HepG2 (cell line): ENCODE measurements at regions not wholly inside any gene's neighbourhood (a gene's known extent, or its start where the extent isn't known, plus 50 kb on each side); places are given as distances from the start of the nearest gene placed in this dataset.

ENCODE experiments used
- ATAC-seq: fragments of 200-7000 bp; cut with Tn5 transposase; 3 replicates; pipeline ENCODE4 v1.9.1; 2020; ENCODE audit warnings: mild to moderate bottlenecking, moderate library complexity
- BruUV-seq: library from RNA; stranded (reverse); fragments of 400-500 nt; replicated peaks from 2 replicates; lab custom pipeline; 2021; lab: Mats Ljungman, UMichigan
- CTCF ChIA-PET: fragments of 300-600 bp; formaldehyde crosslinking; extraction: SDS; loops from one replicate; lab custom pipeline; 2021; ENCODE audit warnings: low total read pairs, inconsistent platforms, low intra/inter-chr PET ratio; lab: Yijun Ruan, JAX
- POLR2A ChIA-PET: fragments of 350-600 bp; sonication (Branson Sonifier 250); formaldehyde crosslinking; loops from one replicate; lab custom pipeline; 2020; ENCODE audit warnings: antibody characterized with exemption, inconsistent platforms; lab: Yijun Ruan, JAX
- DNase-seq: peaks from one replicate; pipeline ENCODE4 v3.0.0-alpha.2; 2015; ENCODE audit warnings: low spot score
- FAIRE-seq: peaks from 3 replicates; lab custom pipeline; 2011; peaks lifted over from hg19 to GRCh38; lab: Jason Lieb, UNC
- H2AFZ ChIP-seq: one replicate; pipeline ENCODE4 v1.6.1; 2011; ENCODE audit warnings: low read length, inconsistent platforms
- H3K27ac ChIP-seq: fragments of 300-600 bp; 3 replicates; pipeline ENCODE4 v1.8.0; 2011; ENCODE audit warnings: mixed run types, mild to moderate bottlenecking, mixed read lengths, low read length, inconsistent platforms; ENCODE audit not compliant: insufficient read depth; ENCODE audit errors: extremely low read length
- H3K27me3 ChIP-seq, 2 experiments: fragments of 200-600 bp in 1 of 2; 2 replicates in 1 of 2; 3 replicates in 1 of 2; pipeline versions ENCODE4 v1.6.0 to v1.8.0; 2011; ENCODE audit warnings: low read length in 2 of 2, mild to moderate bottlenecking in 2 of 2, moderate library complexity in 2 of 2, inconsistent platforms in 1 of 2; ENCODE audit not compliant: insufficient read depth in 2 of 2, control insufficient read depth in 1 of 2
- H3K36me3 ChIP-seq, 2 experiments: fragments of 200-600 bp in 1 of 2; replicated peaks in 1 of 2; 2 replicates in 1 of 2; 3 replicates in 1 of 2; pipeline versions ENCODE4 v1.5.1 to v1.8.0; 2011; ENCODE audit warnings: low read length in 2 of 2, inconsistent platforms in 1 of 2; ENCODE audit not compliant: insufficient read depth in 2 of 2, control insufficient read depth in 1 of 2
- H3K4me1 ChIP-seq: 2 replicates; pipeline ENCODE4 v1.5.1; 2012; ENCODE audit warnings: low read length, inconsistent platforms; ENCODE audit not compliant: insufficient read depth
- H3K4me2 ChIP-seq: 2 replicates; pipeline ENCODE4 v1.6.0; 2011; ENCODE audit warnings: low read depth, low read length, inconsistent platforms
- H3K4me3 ChIP-seq, 3 experiments: fragments of 200-600 bp in 1 of 3; sonication (generic), shearing (Covaris generic) in 1 of 3; replicated peaks in 1 of 3; 2 replicates each; pipeline ENCODE4 v1.5.1; 2011 to 2016; ENCODE audit warnings: low read length in 3 of 3, inconsistent platforms in 2 of 3, low read depth in 2 of 3, mild to moderate bottlenecking in 2 of 3, control low read depth in 1 of 3, mixed read lengths in 1 of 3; ENCODE audit not compliant: insufficient read depth in 1 of 3
- H3K79me2 ChIP-seq: one replicate; pipeline ENCODE4 v1.6.1; 2011; ENCODE audit warnings: low read length, inconsistent platforms; ENCODE audit not compliant: insufficient read depth
- H3K9ac ChIP-seq: 2 replicates; pipeline ENCODE4 v1.6.0; 2011; ENCODE audit warnings: mild to moderate bottlenecking, low read depth, low read length, inconsistent platforms; ENCODE audit not compliant: insufficient read depth
- H3K9me3 ChIP-seq: 2 replicates; pipeline ENCODE4 v1.5.1; 2012; ENCODE audit warnings: mild to moderate bottlenecking, low read length
- H4K20me1 ChIP-seq: 2 replicates; pipeline ENCODE4 v1.6.0; 2011; ENCODE audit warnings: inconsistent platforms, mild to moderate bottlenecking, low read length, moderate library complexity; ENCODE audit not compliant: insufficient read depth
- CBX1 ChIP-seq: IDR thresholded peaks from one replicate; pipeline ENCODE4 v1.6.1; 2016; ENCODE audit warnings: antibody characterized with exemption, low read depth
- CEBPB ChIP-seq: IDR thresholded peaks from 2 replicates; pipeline ENCODE4 v1.6.1; 2011; ENCODE audit warnings: low read depth, low read length, improper control_type of control experiment, borderline replicate concordance
- CEBPG ChIP-seq: IDR thresholded peaks from 2 replicates; pipeline ENCODE4 v1.6.1; 2016
- KIAA2018 ChIP-seq: sonication (generic); formaldehyde crosslinking; IDR thresholded peaks from 2 replicates; pipeline ENCODE4 v1.5.0; 2020; ENCODE audit warnings: mild to moderate bottlenecking, missing genetic modification reagents, borderline replicate concordance
- ZNF333 ChIP-seq: sonication (generic); formaldehyde crosslinking; IDR thresholded peaks from 2 replicates; pipeline ENCODE4 v1.4.0; 2020; ENCODE audit warnings: mild to moderate bottlenecking, missing genetic modification reagents, borderline replicate concordance
- ZSCAN21 ChIP-seq: sonication (generic); formaldehyde crosslinking; IDR thresholded peaks from 2 replicates; pipeline ENCODE4 v1.8.0; 2022; ENCODE audit warnings: mild to moderate bottlenecking, missing genetic modification reagents, moderate library complexity, borderline replicate concordance
- WGBS: methylation state at CpG from one replicate; pipeline ENCODE4 v1.1.6; 2017; ENCODE audit warnings: low lambda C conversion rate; 5-methylcytosine and 5-hydroxymethylcytosine counted together
- in situ Hi-C: cut with HindIII; loops from 2 replicates; pipeline ENCODE4 v1.10.0; 2017; ENCODE audit warnings: low pct_unique_long_range_greater_than_20kb; ENCODE audit not compliant: extremely low pct_ligation_motif_present
- intact Hi-C: fragments of 100-400 bp; cut with micrococcal nuclease; formaldehyde crosslinking; loops from one replicate; pipeline ENCODE4 v1.10.0; 2022; ENCODE audit not compliant: unreplicated experiment
- TF ChIP-seq, protein P1 (sequence below): sonication (generic); formaldehyde crosslinking; IDR thresholded peaks from 2 replicates; pipeline ENCODE4 v1.4.0; 2020; ENCODE audit warnings: missing genetic modification reagents, borderline replicate concordance
- TF ChIP-seq, protein P2 (sequence below): sonication (generic); formaldehyde crosslinking; IDR thresholded peaks from 2 replicates; pipeline ENCODE4 v1.5.0; 2020; ENCODE audit warnings: missing genetic modification reagents, mild to moderate bottlenecking, borderline replicate concordance
- TF ChIP-seq, protein P3 (sequence below): sonication (generic); formaldehyde crosslinking; IDR thresholded peaks from 2 replicates; pipeline ENCODE4 v1.8.1; 2023; ENCODE audit warnings: missing genetic modification reagents, mild to moderate bottlenecking, borderline replicate concordance

GRCh38 chr2:179338681-179339080, 74.0 kb upstream of the SESTD1 start:
- intact Hi-C loops (no loop called here), in situ Hi-C loops (loop anchor here (5.0 kb wide), 1 partner anchor 116 kb away; no protein-coding TSS in a partner anchor)
- no peak overlapping the region for H3K4me3 ChIP-seq
- H2AFZ ChIP-seq, result no peak overlapping the region
- DNase-seq (no peak), ATAC-seq (no peak), FAIRE-seq (no peak)
- WGBS, result 54% methylated on average over 3 of the region's 3 CpGs
- no peak overlapping the region for H3K9ac ChIP-seq
- peaks cover 39% of the 10 kb centered on the region for H3K4me1 ChIP-seq
- no peak overlapping the region for H3K27ac ChIP-seq
- ChIA-PET POLR2A (no interaction called here), CTCF (no interaction called here)
- no peaks in the 10 kb centered on the region for H3K79me2 ChIP-seq
- no peaks in the 10 kb centered on the region for H4K20me1 ChIP-seq
- H3K9me3 ChIP-seq, result no peaks in the 10 kb centered on the region
- no TSS peak for BruUV-seq
- no peak overlapping the region for H3K4me2 ChIP-seq
- TF ChIP-seq ZSCAN21 (CRISPR knock-in tag), result no peak
- TF ChIP-seq, protein P1, sequence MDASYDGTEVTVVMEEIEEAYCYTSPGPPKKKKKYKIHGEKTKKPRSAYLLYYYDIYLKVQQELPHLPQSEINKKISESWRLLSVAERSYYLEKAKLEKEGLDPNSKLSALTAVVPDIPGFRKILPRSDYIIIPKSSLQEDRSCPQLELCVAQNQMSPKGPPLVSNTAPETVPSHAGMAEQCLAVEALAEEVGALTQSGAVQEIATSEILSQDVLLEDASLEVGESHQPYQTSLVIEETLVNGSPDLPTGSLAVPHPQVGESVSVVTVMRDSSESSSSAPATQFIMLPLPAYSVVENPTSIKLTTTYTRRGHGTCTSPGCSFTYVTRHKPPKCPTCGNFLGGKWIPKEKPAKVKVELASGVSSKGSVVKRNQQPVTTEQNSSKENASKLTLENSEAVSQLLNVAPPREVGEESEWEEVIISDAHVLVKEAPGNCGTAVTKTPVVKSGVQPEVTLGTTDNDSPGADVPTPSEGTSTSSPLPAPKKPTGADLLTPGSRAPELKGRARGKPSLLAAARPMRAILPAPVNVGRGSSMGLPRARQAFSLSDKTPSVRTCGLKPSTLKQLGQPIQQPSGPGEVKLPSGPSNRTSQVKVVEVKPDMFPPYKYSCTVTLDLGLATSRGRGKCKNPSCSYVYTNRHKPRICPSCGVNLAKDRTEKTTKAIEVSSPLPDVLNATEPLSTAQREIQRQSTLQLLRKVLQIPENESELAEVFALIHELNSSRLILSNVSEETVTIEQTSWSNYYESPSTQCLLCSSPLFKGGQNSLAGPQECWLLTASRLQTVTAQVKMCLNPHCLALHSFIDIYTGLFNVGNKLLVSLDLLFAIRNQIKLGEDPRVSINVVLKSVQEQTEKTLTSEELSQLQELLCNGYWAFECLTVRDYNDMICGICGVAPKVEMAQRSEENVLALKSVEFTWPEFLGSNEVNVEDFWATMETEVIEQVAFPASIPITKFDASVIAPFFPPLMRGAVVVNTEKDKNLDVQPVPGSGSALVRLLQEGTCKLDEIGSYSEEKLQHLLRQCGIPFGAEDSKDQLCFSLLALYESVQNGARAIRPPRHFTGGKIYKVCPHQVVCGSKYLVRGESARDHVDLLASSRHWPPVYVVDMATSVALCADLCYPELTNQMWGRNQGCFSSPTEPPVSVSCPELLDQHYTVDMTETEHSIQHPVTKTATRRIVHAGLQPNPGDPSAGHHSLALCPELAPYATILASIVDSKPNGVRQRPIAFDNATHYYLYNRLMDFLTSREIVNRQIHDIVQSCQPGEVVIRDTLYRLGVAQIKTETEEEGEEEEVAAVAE (CRISPR knock-in tag), result no peak
- TF ChIP-seq ZNF333 (CRISPR knock-in tag), result no peak
- TF ChIP-seq CEBPG (CRISPR knock-in tag), result peak; percentile 35; the same call in 1 of the 2 replicates
- TF ChIP-seq, protein P2, sequence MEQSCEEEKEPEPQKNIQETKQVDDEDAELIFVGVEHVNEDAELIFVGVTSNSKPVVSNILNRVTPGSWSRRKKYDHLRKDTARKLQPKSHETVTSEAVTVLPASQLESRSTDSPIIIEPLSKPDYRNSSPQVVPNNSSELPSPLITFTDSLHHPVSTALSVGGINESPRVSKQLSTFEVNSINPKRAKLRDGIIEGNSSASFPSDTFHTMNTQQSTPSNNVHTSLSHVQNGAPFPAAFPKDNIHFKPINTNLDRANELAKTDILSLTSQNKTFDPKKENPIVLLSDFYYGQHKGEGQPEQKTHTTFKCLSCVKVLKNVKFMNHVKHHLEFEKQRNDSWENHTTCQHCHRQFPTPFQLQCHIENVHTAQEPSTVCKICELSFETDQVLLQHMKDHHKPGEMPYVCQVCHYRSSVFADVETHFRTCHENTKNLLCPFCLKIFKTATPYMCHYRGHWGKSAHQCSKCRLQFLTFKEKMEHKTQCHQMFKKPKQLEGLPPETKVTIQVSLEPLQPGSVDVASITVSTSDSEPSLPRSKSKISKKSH (CRISPR knock-in tag), result no peak
- TF ChIP-seq CBX1, result no peak
- TF ChIP-seq KIAA2018 (CRISPR knock-in tag), result no peak
- TF ChIP-seq, protein P3, sequence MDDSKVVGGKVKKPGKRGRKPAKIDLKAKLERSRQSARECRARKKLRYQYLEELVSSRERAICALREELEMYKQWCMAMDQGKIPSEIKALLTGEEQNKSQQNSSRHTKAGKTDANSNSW (CRISPR knock-in tag), result no peak
- TF ChIP-seq CEBPB, result peak; percentile 68
- H3K27me3 ChIP-seq, result no peaks in the 10 kb centered on the region
- H3K36me3 ChIP-seq, result no peaks in the 10 kb centered on the region
